Tibial nerve (tissue), 4 donors: ENCODE measurements at regions not wholly inside any gene's neighbourhood (a gene's known extent, or its start where the extent isn't known, plus 50 kb on each side); places are given as distances from the start of the nearest gene placed in this dataset.

Source experiments
- CTCF ChIP-seq, 5 experiments: fragments of 200-600 bp in 3 of 5; fragments of 450-650 bp in 2 of 5; sonication (generic) in 3 of 5; IDR thresholded peaks; one replicate each; pipeline ENCODE4 v1.5.1; 2016 to 2019; ENCODE audit warnings: antibody characterized with exemption in 5 of 5, mild to moderate bottlenecking in 3 of 5, moderate library complexity in 2 of 5
- EP300 ChIP-seq, 2 donors: sonication (generic); formaldehyde crosslinking; IDR thresholded peaks; one replicate each; pipeline ENCODE4 v1.6.1; 2017; ENCODE audit warnings: antibody characterized with exemption in 2 of 2, mild to moderate bottlenecking in 1 of 2

GRCh38 chr4:129565214-129565613 lies 469.3 kb downstream of the C4orf33 start:
- TF ChIP-seq EP300 (IDR thresholded peaks at IDR 0.05), result no peak
- TF ChIP-seq CTCF (IDR thresholded peaks at IDR 0.05), result no peak
